Mesothelial cell of epicardium (in vitro differentiated cells): ENCODE measurements at regions not wholly inside any gene's neighbourhood (a gene's known extent, or its start where the extent isn't known, plus 50 kb on each side); places are given as distances from the start of the nearest gene placed in this dataset.
"Not testable (repeated sequence)": the region's sequence is repeated elsewhere in the genome, so short reads cannot be mapped to it uniquely, and the experiment has no call there.

ENCODE experiments used
- DNase-seq, 2 experiments: peaks; one replicate each; pipeline ENCODE4 v3.0.0; 2021; ENCODE audit warnings: low spot score in 2 of 2; ENCODE audit not compliant: unreplicated experiment in 2 of 2
- H3K27ac Mint-ChIP-seq: 2 replicates; pipeline ENCODE4 v1.8.0; 2021; ENCODE audit warnings: mixed read lengths
- H3K27me3 Mint-ChIP-seq: 2 replicates; pipeline ENCODE4 v1.8.0; 2021; ENCODE audit warnings: low read depth, mixed read lengths
- H3K36me3 Mint-ChIP-seq: 2 replicates; pipeline ENCODE4 v1.8.0; 2021; ENCODE audit warnings: mixed read lengths
- H3K4me1 Mint-ChIP-seq: 2 replicates; pipeline ENCODE4 v1.8.0; 2021; ENCODE audit warnings: mixed read lengths
- H3K4me3 Mint-ChIP-seq: 2 replicates; pipeline ENCODE4 v1.8.0; 2021; ENCODE audit warnings: mild to moderate bottlenecking, moderate library complexity, mixed read lengths
- H3K9me3 Mint-ChIP-seq: 2 replicates; pipeline ENCODE4 v1.8.0; 2021; ENCODE audit warnings: mixed read lengths
- CTCF ChIP-seq: fragments of 200-600 bp; sonication (generic); IDR thresholded peaks from one replicate; pipeline ENCODE4 v1.5.0; 2021; ENCODE audit warnings: antibody characterized with exemption; ENCODE audit not compliant: unreplicated experiment

GRCh38 chr3:163523375-163523774 lies 1554.9 kb downstream of the SI start:
- Mint-ChIP-seq H3K4me3 (no peak overlapping the region), H3K36me3 (no peaks in the 10 kb centered on the region), H3K9me3 (no peaks in the 10 kb centered on the region), H3K27ac (no peak overlapping the region), H3K27me3 (no peaks in the 10 kb centered on the region), H3K4me1 (no peaks in the 10 kb centered on the region)
- no peak for DNase-seq
- TF ChIP-seq CTCF: no peak

GRCh38 chr3:163521261-163521660 lies 1557.0 kb downstream of the SI start:
- Mint-ChIP-seq H3K36me3 (no peaks in the 10 kb centered on the region), H3K4me3 (no peak overlapping the region), H3K27me3 (no peaks in the 10 kb centered on the region), H3K27ac (no peak overlapping the region), H3K4me1 (no peaks in the 10 kb centered on the region), H3K9me3 (no peaks in the 10 kb centered on the region)
- no peak for TF ChIP-seq CTCF
- DNase-seq: no peak

- Mint-ChIP-seq H3K4me3 (no peak overlapping the region), H3K27me3 (no peaks in the 10 kb centered on the region), H3K27ac (no peak overlapping the region), H3K9me3 (no peaks in the 10 kb centered on the region), H3K36me3 (no peaks in the 10 kb centered on the region), H3K4me1 (no peaks in the 10 kb centered on the region)
- no peak for TF ChIP-seq CTCF
- no peak for DNase-seq
These were observed 1560.2 kb downstream of the SI start for GRCh38 chr3:163518065-163518464.

- Mint-ChIP-seq H3K9me3 (no peaks in the 10 kb centered on the region), H3K27ac (no peak overlapping the region), H3K27me3 (no peaks in the 10 kb centered on the region), H3K36me3 (no peaks in the 10 kb centered on the region), H3K4me3 (no peak overlapping the region), H3K4me1 (no peaks in the 10 kb centered on the region)
- DNase-seq: no peak
- TF ChIP-seq CTCF: no peak
These were observed 1565.1 kb downstream of the SI start for GRCh38 chr3:163513149-163513657.

- Mint-ChIP-seq H3K36me3 (no peaks in the 10 kb centered on the region), H3K27ac (no peak overlapping the region), H3K4me1 (no peaks in the 10 kb centered on the region), H3K4me3 (no peak overlapping the region), H3K9me3 (no peaks in the 10 kb centered on the region), H3K27me3 (no peaks in the 10 kb centered on the region)
- no peak for TF ChIP-seq CTCF
- DNase-seq: no peak
These were observed 1570.1 kb downstream of the SI start for GRCh38 chr3:163508206-163508605.

- no peak for DNase-seq
- H3K36me3 Mint-ChIP-seq: no peaks in the 10 kb centered on the region
- H3K4me1 Mint-ChIP-seq: no peaks in the 10 kb centered on the region
- no peak overlapping the region for H3K27ac Mint-ChIP-seq
- no peaks in the 10 kb centered on the region for H3K9me3 Mint-ChIP-seq
- TF ChIP-seq CTCF: no peak
- no peaks in the 10 kb centered on the region for H3K27me3 Mint-ChIP-seq
- no peak overlapping the region for H3K4me3 Mint-ChIP-seq
These were observed 1573.3 kb downstream of the SI start for GRCh38 chr3:163504974-163505373.

GRCh38 chr3:163499736-163500219 lies 1578.5 kb downstream of the SI start:
- H3K36me3 Mint-ChIP-seq, H3K27me3 Mint-ChIP-seq, H3K9me3 Mint-ChIP-seq, H3K4me1 Mint-ChIP-seq, H3K4me3 Mint-ChIP-seq, H3K27ac Mint-ChIP-seq, DNase-seq: not testable (repeated sequence)

GRCh38 chr3:163498842-163499735 lies 1579.2 kb downstream of the SI start:
- not testable (repeated sequence) for H3K4me1 Mint-ChIP-seq, H3K27ac Mint-ChIP-seq, H3K9me3 Mint-ChIP-seq, H3K27me3 Mint-ChIP-seq, H3K4me3 Mint-ChIP-seq, H3K36me3 Mint-ChIP-seq, DNase-seq
